H1 (cell line): ENCODE measurements at regions not wholly inside any gene's neighbourhood (a gene's known extent, or its start where the extent isn't known, plus 50 kb on each side); places are given as distances from the start of the nearest gene placed in this dataset.

ENCODE experiments used
- ASH2L ChIP-seq: fragments of 200-600, 300-600 bp; sonication (generic); IDR thresholded peaks from one replicate; pipeline ENCODE4 v1.7.1; 2017; ENCODE audit warnings: low read length
- CTCF ChIP-seq, 3 experiments: IDR thresholded peaks; 1 replicate in 2 of 3; 2 replicates in 1 of 3; pipeline versions ENCODE4 v1.5.1 to v1.6.1; 2011; ENCODE audit warnings: low read length in 3 of 3, mild to moderate bottlenecking in 3 of 3, inconsistent platforms in 2 of 3, low read depth in 1 of 3, moderate library complexity in 1 of 3; ENCODE audit not compliant: insufficient read depth in 1 of 3; ENCODE audit errors: control extremely low read depth in 1 of 3
- POLR2A ChIP-seq, 2 experiments: IDR thresholded peaks; 1 replicate in 1 of 2; 2 replicates in 1 of 2; pipeline ENCODE4 v1.6.1; 2011; ENCODE audit warnings: low read depth in 2 of 2, low read length in 2 of 2, mild to moderate bottlenecking in 2 of 2; ENCODE audit errors: control extremely low read depth in 1 of 2
- POU5F1 ChIP-seq: IDR thresholded peaks from 2 replicates; pipeline ENCODE4 v1.6.1; 2011; ENCODE audit warnings: low read depth, mild to moderate bottlenecking, low read length, moderate library complexity
- RFX5 ChIP-seq: IDR thresholded peaks from 2 replicates; pipeline ENCODE4 v1.6.1; 2011; ENCODE audit warnings: low read depth, low read length, improper control_type of control experiment, borderline replicate concordance
- RXRA ChIP-seq: IDR thresholded peaks from 2 replicates; pipeline ENCODE4 v1.6.1; 2011; ENCODE audit warnings: low read depth, mild to moderate bottlenecking, low read length, moderate library complexity; ENCODE audit not compliant: insufficient read depth
- SP2 ChIP-seq: IDR thresholded peaks from 2 replicates; pipeline ENCODE4 v1.6.1; 2012; ENCODE audit warnings: mild to moderate bottlenecking, low read length, inconsistent platforms

GRCh38 chr20:23284009-23284408, 66.6 kb upstream of the NXT1 start:
- TF ChIP-seq POLR2A (IDR thresholded peaks at IDR 0.05; ENCODE audit: control extremely low read depth in 1 of 2, low read depth in 2 of 2, low read length in 2 of 2) = no peak
- no peak for TF ChIP-seq RFX5
- no peak for TF ChIP-seq CTCF (IDR thresholded peaks at IDR 0.05; ENCODE audit: control extremely low read depth in 1 of 3, insufficient read depth in 1 of 3, low read depth in 1 of 3, low read length in 3 of 3)
- no peak for TF ChIP-seq SP2
- TF ChIP-seq POU5F1 = no peak
- no peak for TF ChIP-seq RXRA
- no peak for TF ChIP-seq ASH2L
